Activated CD4-positive, alpha-beta T cell treated with anti-CD3 and anti-CD28 coated beads, Interleukin-2, amount 50 U/mL, for 24 hours (primary cell): ENCODE measurements at regions not wholly inside any gene's neighbourhood (a gene's known extent, or its start where the extent isn't known, plus 50 kb on each side); places are given as distances from the start of the nearest gene placed in this dataset.

Experiments used
- DNase-seq, 2 donors: peaks; one replicate each; pipeline ENCODE4 v3.0.0-alpha.2; 2020; ENCODE audit warnings: low read depth in 1 of 2, low spot score in 1 of 2

GRCh38 chr2:160868891-160869290 lies 291.3 kb upstream of the TANK start:
- no peak for DNase-seq

- DNase-seq = no peak
Measured at GRCh38 chr2:160869411-160869810, 290.8 kb upstream of the TANK start.

GRCh38 chr2:160870729-160871465 lies 289.3 kb upstream of the TANK start:
- DNase-seq = no peak

- no peak for DNase-seq
Measured at GRCh38 chr2:160871953-160872352, 288.3 kb upstream of the TANK start.

GRCh38 chr2:160876029-160876428 lies 284.2 kb upstream of the TANK start:
- no peak for DNase-seq

GRCh38 chr2:160876765-160877164 lies 283.5 kb upstream of the TANK start:
- DNase-seq = no peak

- no peak for DNase-seq
Measured at GRCh38 chr2:160878618-160879017, 281.6 kb upstream of the TANK start.

GRCh38 chr2:160882906-160883305 lies 277.3 kb upstream of the TANK start:
- DNase-seq = no peak

GRCh38 chr2:160884056-160884455 lies 276.2 kb upstream of the TANK start:
- no peak for DNase-seq

GRCh38 chr2:160889439-160890170 lies 270.6 kb upstream of the TANK start:
- DNase-seq = no peak

- no peak for DNase-seq
Measured at GRCh38 chr2:160890667-160891352, 269.4 kb upstream of the TANK start.

GRCh38 chr2:160891353-160891740 lies 268.9 kb upstream of the TANK start:
- DNase-seq = no peak

GRCh38 chr2:160892204-160892603 lies 268.0 kb upstream of the TANK start:
- no peak for DNase-seq

- no peak for DNase-seq
Measured at GRCh38 chr2:160893581-160893980, 266.6 kb upstream of the TANK start.

GRCh38 chr2:160898581-160899307 lies 261.5 kb upstream of the TANK start:
- no peak for DNase-seq

GRCh38 chr2:160901613-160902012 lies 258.6 kb upstream of the TANK start:
- no peak for DNase-seq

GRCh38 chr2:160905862-160906261 lies 254.4 kb upstream of the TANK start:
- no peak for DNase-seq

GRCh38 chr2:160906878-160907277 lies 253.3 kb upstream of the TANK start:
- no peak for DNase-seq

- DNase-seq = no peak
Measured at GRCh38 chr2:160907738-160908137, 252.5 kb upstream of the TANK start.

GRCh38 chr2:160908157-160908556 lies 252.1 kb upstream of the TANK start:
- DNase-seq = no peak

- no peak for DNase-seq
Measured at GRCh38 chr2:160909781-160910242, 250.4 kb upstream of the TANK start.
